HEK293T (cell line): ENCODE measurements at regions not wholly inside any gene's neighbourhood (a gene's known extent, or its start where the extent isn't known, plus 50 kb on each side); places are given as distances from the start of the nearest gene placed in this dataset.
"Not testable (repeated sequence)": the region's sequence is repeated elsewhere in the genome, so short reads cannot be mapped to it uniquely, and the experiment has no call there.

Experiments used
- BHLHE40 ChIP-seq: fragments of 450-650 bp; IDR thresholded peaks from 2 replicates; pipeline ENCODE4 v1.6.1; 2016; ENCODE audit warnings: mild to moderate bottlenecking, moderate library complexity, borderline replicate concordance
- FOXK2 ChIP-seq: fragments of 450-650 bp; IDR thresholded peaks from 2 replicates; pipeline ENCODE4 v1.6.1; 2016; ENCODE audit warnings: mild to moderate bottlenecking
- FOXM1 ChIP-seq: fragments of 450-650 bp; IDR thresholded peaks from 2 replicates; pipeline ENCODE4 v1.6.1; 2017; ENCODE audit warnings: mild to moderate bottlenecking, borderline replicate concordance
- SP1 ChIP-seq: fragments of 450-650 bp; IDR thresholded peaks from 2 replicates; pipeline ENCODE4 v1.6.1; 2017

DNA sequence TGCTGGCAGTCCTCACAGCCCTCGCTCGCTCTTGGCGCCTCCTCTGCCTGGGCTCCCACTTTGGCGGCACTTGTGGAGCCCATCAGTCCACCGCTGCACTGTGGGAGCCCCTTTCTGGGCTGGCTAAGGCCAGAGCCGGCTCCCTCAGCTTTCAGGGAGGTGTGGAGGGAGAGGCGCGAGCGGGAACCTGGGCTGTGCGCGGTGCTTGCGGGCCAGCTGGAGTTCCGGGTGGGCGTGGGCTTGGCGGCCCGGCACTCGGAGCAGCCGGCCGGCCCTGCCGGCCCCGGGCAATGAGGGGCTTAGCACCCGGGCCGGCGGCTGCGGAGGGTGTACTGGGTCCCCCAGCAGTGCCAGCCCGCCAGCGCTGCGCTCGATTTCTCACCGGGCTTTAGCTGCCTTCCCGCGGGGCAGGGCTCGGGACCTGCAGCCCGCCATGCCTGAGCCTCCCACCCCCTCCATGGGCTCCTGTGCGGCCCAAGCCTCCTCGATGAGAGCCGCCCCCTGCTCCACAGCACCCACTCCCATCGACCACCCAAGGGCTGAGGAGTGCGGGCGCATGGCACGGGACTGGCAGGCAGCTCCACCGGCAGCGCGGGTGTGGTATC is 120.4 kb downstream of the ESM1 start:
- not testable (repeated sequence) for TF ChIP-seq BHLHE40, SP1, FOXM1, FOXK2
